Bronchial epithelial cell (primary cell): ENCODE measurements at regions not wholly inside any gene's neighbourhood (a gene's known extent, or its start where the extent isn't known, plus 50 kb on each side); places are given as distances from the start of the nearest gene placed in this dataset.

ENCODE experiments used
- DNase-seq: peaks from one replicate; pipeline ENCODE4 v3.0.0-alpha.2; 2010; ENCODE audit warnings: low read depth
- FAIRE-seq: peaks from 2 replicates; lab custom pipeline; 2011; peaks lifted over from hg19 to GRCh38; lab: Jason Lieb, UNC
- H3K27me3 ChIP-seq: 2 replicates; pipeline ENCODE4 v1.5.1; 2011; ENCODE audit warnings: low read length; ENCODE audit not compliant: control insufficient read depth, insufficient read depth
- H3K36me3 ChIP-seq: 2 replicates; pipeline ENCODE4 v1.5.1; 2011; ENCODE audit warnings: low read length; ENCODE audit not compliant: control insufficient read depth, insufficient read depth
- H3K4me3 ChIP-seq: 2 replicates; pipeline ENCODE4 v1.5.1; 2011; ENCODE audit warnings: mild to moderate bottlenecking, low read depth, low read length, control low read depth
- CTCF ChIP-seq: IDR thresholded peaks from 2 replicates; pipeline ENCODE4 v1.5.1; 2011; ENCODE audit warnings: mild to moderate bottlenecking, moderate library complexity, low read length, control low read depth, inconsistent platforms; ENCODE audit not compliant: insufficient read depth, severe bottlenecking

- H3K4me3 ChIP-seq = no peak overlapping the region
- TF ChIP-seq CTCF = no peak
- H3K27me3 ChIP-seq = no peaks in the 10 kb centered on the region
- no peaks in the 10 kb centered on the region for H3K36me3 ChIP-seq
- DNase-seq = peak; percentile 68
- no peak for FAIRE-seq
Observed at GRCh38 chr5:125049721-125050702, 303.6 kb upstream of the ZNF608 start.

GRCh38 chr5:125050926-125051325 lies 304.5 kb upstream of the ZNF608 start:
- Histone ChIP-seq H3K36me3 (no peaks in the 10 kb centered on the region), H3K4me3 (no peak overlapping the region), H3K27me3 (no peaks in the 10 kb centered on the region)
- FAIRE-seq (no peak), DNase-seq (no peak)
- no peak for TF ChIP-seq CTCF

GRCh38 chr5:125052584-125052983 lies 306.1 kb upstream of the ZNF608 start:
- no peak overlapping the region for H3K4me3 ChIP-seq
- no peak for FAIRE-seq

GRCh38 chr5:125053179-125053578 lies 306.7 kb upstream of the ZNF608 start:
- Histone ChIP-seq H3K4me3 (no peak overlapping the region), H3K27me3 (no peaks in the 10 kb centered on the region), H3K36me3 (no peaks in the 10 kb centered on the region)
- FAIRE-seq = no peak
- DNase-seq = no peak
- no peak for TF ChIP-seq CTCF

More at GRCh38 chr5:125052584-125052983, 306.1 kb upstream of the ZNF608 start:
- H3K27me3 ChIP-seq = no peaks in the 10 kb centered on the region
- TF ChIP-seq CTCF = no peak
- no peaks in the 10 kb centered on the region for H3K36me3 ChIP-seq
- DNase-seq = no peak

- FAIRE-seq (no peak), DNase-seq (peak; percentile 92)
- no peaks in the 10 kb centered on the region for H3K27me3 ChIP-seq
- H3K4me3 ChIP-seq = no peak overlapping the region
- H3K36me3 ChIP-seq = no peaks in the 10 kb centered on the region
- no peak for TF ChIP-seq CTCF
Observed at GRCh38 chr5:125054146-125054545, 307.7 kb upstream of the ZNF608 start.
